Progenitor cell of endocrine pancreas (in vitro differentiated cells): ENCODE measurements at regions not wholly inside any gene's neighbourhood (a gene's known extent, or its start where the extent isn't known, plus 50 kb on each side); places are given as distances from the start of the nearest gene placed in this dataset.

Experiments
- DNase-seq: peaks from one replicate; pipeline ENCODE4 v3.0.0; 2021; ENCODE audit warnings: low spot score; ENCODE audit not compliant: unreplicated experiment
- H3K27ac Mint-ChIP-seq: 2 replicates; pipeline ENCODE4 v1.8.0; 2021; ENCODE audit warnings: mild to moderate bottlenecking, moderate library complexity, mixed read lengths
- H3K27me3 Mint-ChIP-seq: 2 replicates; pipeline ENCODE4 v1.8.0; 2021; ENCODE audit warnings: mixed read lengths
- H3K36me3 Mint-ChIP-seq: 2 replicates; pipeline ENCODE4 v1.8.0; 2022; ENCODE audit warnings: mixed read lengths; ENCODE audit not compliant: insufficient read depth
- H3K4me1 Mint-ChIP-seq: 2 replicates; pipeline ENCODE4 v1.8.0; 2021; ENCODE audit warnings: low read depth, mixed read lengths
- H3K4me3 Mint-ChIP-seq: 2 replicates; pipeline ENCODE4 v1.8.0; 2021; ENCODE audit warnings: low read depth, mild to moderate bottlenecking, moderate library complexity, mixed read lengths
- H3K9me3 Mint-ChIP-seq: 2 replicates; pipeline ENCODE4 v1.8.0; 2021; ENCODE audit warnings: low read depth, mixed read lengths
- TF ChIP-seq, protein P1 (sequence below): fragments of 200-600 bp; sonication (generic); IDR thresholded peaks from one replicate; pipeline ENCODE4 v1.5.0; 2021; ENCODE audit warnings: antibody characterized with exemption, mild to moderate bottlenecking; ENCODE audit not compliant: unreplicated experiment

DNA sequence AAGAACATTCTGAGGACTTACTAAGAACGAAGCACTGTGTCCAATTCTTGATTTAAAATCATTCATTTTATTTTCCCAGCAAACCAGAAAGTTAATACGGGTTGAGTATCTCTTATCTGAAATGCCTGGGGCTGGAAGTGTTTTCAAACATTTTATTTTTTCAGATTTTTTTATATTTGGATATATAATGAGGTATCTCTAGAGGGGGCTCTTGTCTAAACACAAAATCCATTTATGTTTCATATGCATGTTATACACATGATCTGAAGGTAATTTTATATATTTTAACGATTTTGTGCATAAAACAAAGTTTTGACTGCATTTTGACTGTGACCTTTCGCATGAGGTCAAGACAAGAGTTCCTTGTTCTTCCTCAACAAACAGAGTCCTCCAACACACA is 320.9 kb downstream of the ASMT start:
- no peaks in the 10 kb centered on the region for H3K27me3 Mint-ChIP-seq
- H3K36me3 Mint-ChIP-seq = peaks cover 1% of the 10 kb centered on the region
- H3K4me3 Mint-ChIP-seq = no peak overlapping the region

DNA sequence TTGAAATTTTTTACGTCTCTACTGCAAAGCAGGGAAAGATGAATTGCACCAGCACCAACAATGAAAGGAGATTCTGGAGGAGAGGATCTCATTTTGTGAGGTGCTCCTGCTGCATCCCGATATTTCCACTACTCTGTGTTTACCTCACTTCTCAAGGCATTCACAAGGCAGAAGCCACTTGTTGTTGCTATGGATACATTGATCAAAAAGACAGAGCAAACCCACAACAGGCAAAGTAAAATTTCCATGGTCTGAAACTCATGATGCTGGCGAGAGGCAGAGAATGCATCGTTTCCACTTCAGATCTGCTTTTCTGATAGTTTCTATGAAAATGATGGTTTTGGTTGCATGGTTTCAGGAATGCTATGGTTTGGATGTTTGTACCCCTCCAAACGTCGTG is 323.3 kb downstream of the ASMT start:
- H3K27ac Mint-ChIP-seq = no peak overlapping the region

More for the DNA sequence above, 320.9 kb downstream of the ASMT start:
- DNase-seq = no peak
- Mint-ChIP-seq H3K9me3 (no peaks in the 10 kb centered on the region), H3K4me1 (no peaks in the 10 kb centered on the region), H3K27ac (no peak overlapping the region)
- TF ChIP-seq, protein P1, sequence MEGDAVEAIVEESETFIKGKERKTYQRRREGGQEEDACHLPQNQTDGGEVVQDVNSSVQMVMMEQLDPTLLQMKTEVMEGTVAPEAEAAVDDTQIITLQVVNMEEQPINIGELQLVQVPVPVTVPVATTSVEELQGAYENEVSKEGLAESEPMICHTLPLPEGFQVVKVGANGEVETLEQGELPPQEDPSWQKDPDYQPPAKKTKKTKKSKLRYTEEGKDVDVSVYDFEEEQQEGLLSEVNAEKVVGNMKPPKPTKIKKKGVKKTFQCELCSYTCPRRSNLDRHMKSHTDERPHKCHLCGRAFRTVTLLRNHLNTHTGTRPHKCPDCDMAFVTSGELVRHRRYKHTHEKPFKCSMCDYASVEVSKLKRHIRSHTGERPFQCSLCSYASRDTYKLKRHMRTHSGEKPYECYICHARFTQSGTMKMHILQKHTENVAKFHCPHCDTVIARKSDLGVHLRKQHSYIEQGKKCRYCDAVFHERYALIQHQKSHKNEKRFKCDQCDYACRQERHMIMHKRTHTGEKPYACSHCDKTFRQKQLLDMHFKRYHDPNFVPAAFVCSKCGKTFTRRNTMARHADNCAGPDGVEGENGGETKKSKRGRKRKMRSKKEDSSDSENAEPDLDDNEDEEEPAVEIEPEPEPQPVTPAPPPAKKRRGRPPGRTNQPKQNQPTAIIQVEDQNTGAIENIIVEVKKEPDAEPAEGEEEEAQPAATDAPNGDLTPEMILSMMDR = no peak

DNA sequence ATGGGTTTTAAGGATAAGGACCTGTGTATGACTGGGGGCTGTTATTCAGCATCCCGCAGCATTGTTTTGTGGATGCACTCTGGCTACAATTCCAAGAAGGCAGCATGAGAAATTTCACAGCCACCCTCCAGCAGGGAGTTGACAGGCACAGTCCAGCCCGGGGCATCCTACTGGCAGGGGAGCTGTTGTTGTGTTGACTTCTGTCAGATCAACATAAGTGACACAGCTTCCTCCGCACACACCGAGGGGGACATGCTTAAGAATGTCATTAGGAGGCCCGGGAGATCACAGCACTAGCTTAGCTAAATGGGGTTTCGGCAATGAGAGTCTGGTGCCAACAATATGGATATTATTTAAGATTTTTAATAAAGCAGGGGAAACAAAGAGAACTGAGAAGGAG is 326.5 kb downstream of the ASMT start:
- Mint-ChIP-seq H3K27me3 (no peaks in the 10 kb centered on the region), H3K4me1 (no peaks in the 10 kb centered on the region), H3K9me3 (no peaks in the 10 kb centered on the region), H3K36me3 (peaks cover 1% of the 10 kb centered on the region), H3K4me3 (no peak overlapping the region), H3K27ac (no peak overlapping the region)
- DNase-seq = no peak
- TF ChIP-seq, protein P1 = no peak

More for the DNA sequence above, 323.3 kb downstream of the ASMT start:
- Mint-ChIP-seq H3K4me1 (no peaks in the 10 kb centered on the region), H3K36me3 (peaks cover 1% of the 10 kb centered on the region), H3K4me3 (no peak overlapping the region), H3K27me3 (no peaks in the 10 kb centered on the region), H3K9me3 (no peaks in the 10 kb centered on the region)
- TF ChIP-seq, protein P1 = no peak
- no peak for DNase-seq

DNA sequence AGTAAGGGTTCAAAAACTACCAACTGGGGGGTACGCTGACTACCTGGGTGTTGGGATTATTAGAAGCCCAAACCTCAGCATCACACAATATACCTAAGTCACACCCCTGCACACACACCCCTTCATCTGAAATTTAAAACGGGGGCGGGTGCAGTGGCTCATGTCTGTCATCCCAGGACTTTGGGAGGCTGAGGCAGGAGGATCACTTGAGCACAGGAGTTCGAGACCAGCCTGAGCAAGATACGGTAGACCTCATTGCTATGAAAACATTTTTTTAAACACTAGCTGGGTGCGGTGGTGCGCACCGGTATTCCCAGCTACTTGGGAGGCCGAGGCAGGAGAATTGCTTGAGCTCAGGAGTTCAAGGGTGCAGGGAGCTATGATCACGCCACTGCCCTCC is 331.0 kb downstream of the ASMT start:
- Mint-ChIP-seq H3K4me3 (no peak overlapping the region), H3K9me3 (no peaks in the 10 kb centered on the region), H3K4me1 (no peaks in the 10 kb centered on the region), H3K27ac (no peak overlapping the region), H3K27me3 (no peaks in the 10 kb centered on the region), H3K36me3 (no peaks in the 10 kb centered on the region)
- no peak for DNase-seq
- TF ChIP-seq, protein P1 = no peak

DNA sequence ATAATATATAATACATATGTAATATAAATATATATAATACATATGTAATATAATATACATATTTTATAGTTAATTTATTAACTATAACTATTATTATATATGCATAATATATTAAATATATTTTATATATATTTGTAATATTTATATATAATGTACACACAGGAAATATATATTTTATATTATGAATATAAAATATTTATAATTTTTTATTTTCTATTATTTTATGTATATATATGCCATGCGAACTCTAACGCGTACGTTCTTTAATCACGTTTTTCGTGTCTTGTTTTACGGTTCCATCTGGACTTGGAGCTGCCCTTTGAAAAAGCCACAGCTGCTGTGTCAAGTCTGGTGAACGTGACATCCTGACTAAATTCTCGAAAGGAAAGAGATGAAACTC is 332.1 kb downstream of the ASMT start:
- no peaks in the 10 kb centered on the region for H3K27me3 Mint-ChIP-seq
- no peaks in the 10 kb centered on the region for H3K9me3 Mint-ChIP-seq
- DNase-seq = no peak
- TF ChIP-seq, protein P1 = no peak
- no peaks in the 10 kb centered on the region for H3K4me1 Mint-ChIP-seq
- H3K4me3 Mint-ChIP-seq = no peak overlapping the region
- no peak overlapping the region for H3K27ac Mint-ChIP-seq
- H3K36me3 Mint-ChIP-seq = no peaks in the 10 kb centered on the region
